IMR-90 (cell line): ENCODE measurements at regions not wholly inside any gene's neighbourhood (a gene's known extent, or its start where the extent isn't known, plus 50 kb on each side); places are given as distances from the start of the nearest gene placed in this dataset.

Experiments used
- CEBPB ChIP-seq: IDR thresholded peaks from 2 replicates; pipeline ENCODE4 v1.6.1; 2012; ENCODE audit warnings: low read depth, low read length, improper control_type of control experiment
- CTCF ChIP-seq: conservative IDR thresholded peaks from 2 replicates; pipeline ENCODE4 v1.5.1; 2012; ENCODE audit warnings: mild to moderate bottlenecking, low read depth, low read length, improper control_type of control experiment
- ELK1 ChIP-seq: fragments of 150-350 bp; IDR thresholded peaks from 2 replicates; pipeline ENCODE4 v1.6.1; 2016; ENCODE audit warnings: low read depth, mild to moderate bottlenecking, low read length, moderate library complexity, borderline replicate concordance
- FOS ChIP-seq: fragments of 150-350 bp; IDR thresholded peaks from 2 replicates; pipeline ENCODE4 v1.6.1; 2016; ENCODE audit warnings: low read depth, low read length
- MAFK ChIP-seq: IDR thresholded peaks from 2 replicates; pipeline ENCODE4 v1.6.1; 2012; ENCODE audit warnings: low read depth, low read length, improper control_type of control experiment
- MXI1 ChIP-seq: IDR thresholded peaks from 2 replicates; pipeline ENCODE4 v1.6.1; 2012; ENCODE audit warnings: low read depth, mild to moderate bottlenecking, low read length, moderate library complexity, borderline replicate concordance
- POLR2A ChIP-seq: IDR thresholded peaks from 2 replicates; pipeline ENCODE4 v1.6.1; 2012; ENCODE audit warnings: mild to moderate bottlenecking, low read depth, low read length
- RFX5 ChIP-seq: IDR thresholded peaks from 2 replicates; pipeline ENCODE4 v1.8.0; 2012; ENCODE audit warnings: low read depth, mild to moderate bottlenecking, low read length, moderate library complexity
- SMC3 ChIP-seq: fragments of 150-350 bp; IDR thresholded peaks from 2 replicates; pipeline ENCODE4 v1.6.1; 2016; ENCODE audit warnings: low read depth, mild to moderate bottlenecking, antibody characterized with exemption, low read length, moderate library complexity
- USF2 ChIP-seq: fragments of 150-350 bp; IDR thresholded peaks from 2 replicates; pipeline ENCODE4 v1.6.1; 2017; ENCODE audit warnings: mild to moderate bottlenecking, antibody characterized with exemption, low read length, low read depth

GRCh38 chr11:38155856-38156255 is 1557.8 kb upstream of the RAG2 start:
- TF ChIP-seq CTCF (no peak), POLR2A (no peak), RFX5 (no peak), SMC3 (no peak), MAFK (no peak), FOS (no peak), ELK1 (no peak), MXI1 (no peak), CEBPB (no peak), USF2 (no peak)
